HEK293T (cell line): ENCODE measurements at regions not wholly inside any gene's neighbourhood (a gene's known extent, or its start where the extent isn't known, plus 50 kb on each side); places are given as distances from the start of the nearest gene placed in this dataset.
"Not testable (repeated sequence)": the region's sequence is repeated elsewhere in the genome, so short reads cannot be mapped to it uniquely, and the experiment has no call there.

Experiments
- CTCF ChIA-PET: fragments of 350-600 bp; formaldehyde crosslinking; extraction: SDS; loops from one replicate; lab custom pipeline; 2021; ENCODE audit warnings: antibody characterized with exemption, inconsistent platforms; lab: Yijun Ruan, JAX
- POLR2A ChIA-PET: fragments of 350-600 bp; formaldehyde crosslinking; extraction: SDS; loops from one replicate; lab custom pipeline; 2020; ENCODE audit warnings: antibody characterized with exemption, inconsistent platforms; lab: Yijun Ruan, JAX
- DNase-seq: peaks from one replicate; pipeline ENCODE4 v3.0.0; 2012; ENCODE audit warnings: mixed read lengths; ENCODE audit errors: extremely low spot score
- ARNT ChIP-seq: fragments of 450-650 bp; IDR thresholded peaks from 2 replicates; pipeline ENCODE4 v1.6.1; 2017; ENCODE audit warnings: mild to moderate bottlenecking
- BHLHE40 ChIP-seq: fragments of 450-650 bp; IDR thresholded peaks from 2 replicates; pipeline ENCODE4 v1.6.1; 2016; ENCODE audit warnings: mild to moderate bottlenecking, moderate library complexity, borderline replicate concordance
- CTBP1 ChIP-seq: fragments of 450-650 bp; IDR thresholded peaks from 2 replicates; pipeline ENCODE4 v1.6.1; 2016; ENCODE audit warnings: borderline replicate concordance
- ELF4 ChIP-seq: fragments of 450-650 bp; IDR thresholded peaks from 2 replicates; pipeline ENCODE4 v1.6.1; 2017; ENCODE audit warnings: antibody characterized with exemption
- FOXA1 ChIP-seq: fragments of 450-650 bp; IDR thresholded peaks from 2 replicates; pipeline ENCODE4 v1.6.1; 2016; ENCODE audit warnings: mild to moderate bottlenecking
- FOXK2 ChIP-seq: fragments of 450-650 bp; IDR thresholded peaks from 2 replicates; pipeline ENCODE4 v1.6.1; 2016; ENCODE audit warnings: mild to moderate bottlenecking
- FOXM1 ChIP-seq: fragments of 450-650 bp; IDR thresholded peaks from 2 replicates; pipeline ENCODE4 v1.6.1; 2017; ENCODE audit warnings: mild to moderate bottlenecking, borderline replicate concordance
- HDGF ChIP-seq: fragments of 450-650 bp; IDR thresholded peaks from 2 replicates; pipeline ENCODE4 v1.6.1; 2017; ENCODE audit warnings: antibody characterized with exemption, borderline replicate concordance
- L3MBTL2 ChIP-seq: fragments of 450-650 bp; conservative IDR thresholded peaks from 2 replicates; pipeline ENCODE4 v1.6.1; 2016; ENCODE audit warnings: mild to moderate bottlenecking
- LEF1 ChIP-seq: fragments of 450-650 bp; IDR thresholded peaks from 2 replicates; pipeline ENCODE4 v1.6.1; 2017; ENCODE audit warnings: mild to moderate bottlenecking, borderline replicate concordance
- NFRKB ChIP-seq: fragments of 450-650 bp; IDR thresholded peaks from 2 replicates; pipeline ENCODE4 v1.6.1; 2016; ENCODE audit warnings: mild to moderate bottlenecking, moderate library complexity
- SP1 ChIP-seq: fragments of 450-650 bp; IDR thresholded peaks from 2 replicates; pipeline ENCODE4 v1.6.1; 2017
- SUZ12 ChIP-seq: fragments of 450-650 bp; IDR thresholded peaks from 2 replicates; pipeline ENCODE4 v1.6.1; 2016; ENCODE audit warnings: mild to moderate bottlenecking
- TARDBP ChIP-seq: fragments of 450-650 bp; IDR thresholded peaks from 2 replicates; pipeline ENCODE4 v1.6.1; 2016
- ZNF384 ChIP-seq: fragments of 450-650 bp; IDR thresholded peaks from 2 replicates; pipeline ENCODE4 v1.6.1; 2016
- TF ChIP-seq, protein P1 (sequence below): fragments of 450-650 bp; IDR thresholded peaks from 2 replicates; pipeline ENCODE4 v1.6.1; 2016

DNA sequence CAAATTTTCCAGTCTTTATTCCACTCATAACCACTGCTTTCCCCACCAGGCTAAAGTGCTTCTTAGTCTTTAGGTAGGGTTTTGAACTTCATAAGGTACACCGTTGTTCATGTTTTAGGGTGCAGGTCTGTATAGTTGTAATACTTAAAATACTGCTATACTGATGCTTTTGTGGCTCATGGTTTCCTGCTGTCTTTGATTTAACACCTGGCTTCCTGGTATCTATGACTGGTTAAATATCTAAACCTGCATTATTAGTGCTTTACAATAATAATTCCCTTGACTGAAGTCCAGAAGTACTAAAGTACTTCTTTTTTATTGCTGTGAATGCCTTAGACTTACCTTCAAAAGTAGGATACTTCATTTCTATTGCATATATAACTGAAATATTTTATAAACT lies 384.7 kb downstream of the SRGAP2C start:
- TF ChIP-seq TARDBP (no peak), CTBP1 (no peak), BHLHE40 (no peak), NFRKB (no peak), ZNF384 (no peak), L3MBTL2 (no peak), ARNT (no peak), HDGF (no peak), FOXK2 (no peak)
- ChIA-PET POLR2A (no interaction called here), CTCF (no interaction called here)
- no peak for DNase-seq

DNA sequence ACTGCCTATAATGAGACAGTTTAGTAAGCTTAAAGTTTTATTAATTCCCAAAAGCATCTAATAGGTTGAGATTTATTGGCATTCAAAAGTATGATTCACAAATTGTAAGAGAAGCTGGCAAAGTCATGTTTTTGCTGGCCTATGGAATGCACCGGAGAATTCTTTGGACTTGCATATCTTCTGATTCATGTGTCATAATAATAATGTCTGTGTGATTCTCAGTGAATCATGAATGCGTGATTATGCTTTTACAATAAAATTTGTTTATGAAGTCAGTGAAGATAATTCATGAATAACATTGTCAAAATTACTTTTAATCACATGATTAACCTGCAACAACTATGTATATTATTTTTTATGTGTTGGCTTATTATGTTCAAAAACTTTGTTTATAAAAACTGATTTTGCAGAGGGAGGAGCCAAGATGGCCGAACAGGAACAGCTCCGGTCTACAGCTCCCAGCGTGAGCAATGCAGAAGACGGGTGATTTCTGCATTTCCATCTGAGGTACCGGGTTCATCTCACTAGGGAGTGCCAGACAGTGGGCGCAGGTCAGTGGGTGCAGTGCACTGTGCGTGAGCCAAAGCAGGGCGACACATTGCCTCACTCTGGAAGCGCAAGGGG lies 389.2 kb downstream of the SRGAP2C start:
- POLR2A ChIA-PET, CTCF ChIA-PET, DNase-seq: not testable (repeated sequence)

DNA sequence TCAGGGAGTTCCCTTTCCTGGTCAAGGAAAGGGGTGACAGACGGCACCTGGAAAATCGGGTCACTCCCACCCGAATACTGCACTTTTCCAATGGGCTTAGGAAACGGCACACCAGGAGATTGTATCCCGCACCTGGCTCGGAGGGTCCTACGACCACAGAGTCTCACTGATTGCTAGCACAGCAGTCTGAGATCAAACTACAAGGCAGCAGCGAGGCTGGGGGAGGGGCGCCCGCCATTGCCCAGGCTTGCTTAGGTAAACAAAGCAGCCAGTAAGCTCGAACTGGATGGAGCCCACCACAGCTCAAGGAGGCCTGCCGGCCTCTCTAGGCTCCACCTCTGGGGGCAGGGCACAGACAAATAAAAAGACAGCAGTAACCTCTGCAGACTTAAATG lies 389.7 kb downstream of the SRGAP2C start:
- DNase-seq, CTCF ChIA-PET, POLR2A ChIA-PET: not testable (repeated sequence)

DNA sequence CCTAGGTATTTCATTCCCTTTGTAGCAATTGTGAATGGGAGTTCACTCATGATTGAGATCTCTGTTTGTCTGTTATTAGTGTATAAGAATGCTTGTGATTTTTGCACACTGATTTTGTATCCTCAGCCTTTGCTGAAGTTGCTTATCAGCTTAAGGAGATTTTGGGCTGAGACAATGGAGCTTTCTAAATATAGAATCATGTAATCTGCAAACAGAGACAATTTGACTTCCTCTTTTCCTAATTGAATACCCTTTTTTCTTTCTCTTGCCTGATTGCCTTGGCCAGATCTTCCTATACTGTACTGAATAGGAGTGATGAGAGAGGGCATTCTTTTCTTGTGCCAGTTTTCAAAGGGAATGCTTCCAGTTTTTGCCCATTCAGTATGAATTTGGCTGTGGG lies 398.1 kb downstream of the SRGAP2C start:
- POLR2A ChIA-PET, DNase-seq, CTCF ChIA-PET: not testable (repeated sequence)

DNA sequence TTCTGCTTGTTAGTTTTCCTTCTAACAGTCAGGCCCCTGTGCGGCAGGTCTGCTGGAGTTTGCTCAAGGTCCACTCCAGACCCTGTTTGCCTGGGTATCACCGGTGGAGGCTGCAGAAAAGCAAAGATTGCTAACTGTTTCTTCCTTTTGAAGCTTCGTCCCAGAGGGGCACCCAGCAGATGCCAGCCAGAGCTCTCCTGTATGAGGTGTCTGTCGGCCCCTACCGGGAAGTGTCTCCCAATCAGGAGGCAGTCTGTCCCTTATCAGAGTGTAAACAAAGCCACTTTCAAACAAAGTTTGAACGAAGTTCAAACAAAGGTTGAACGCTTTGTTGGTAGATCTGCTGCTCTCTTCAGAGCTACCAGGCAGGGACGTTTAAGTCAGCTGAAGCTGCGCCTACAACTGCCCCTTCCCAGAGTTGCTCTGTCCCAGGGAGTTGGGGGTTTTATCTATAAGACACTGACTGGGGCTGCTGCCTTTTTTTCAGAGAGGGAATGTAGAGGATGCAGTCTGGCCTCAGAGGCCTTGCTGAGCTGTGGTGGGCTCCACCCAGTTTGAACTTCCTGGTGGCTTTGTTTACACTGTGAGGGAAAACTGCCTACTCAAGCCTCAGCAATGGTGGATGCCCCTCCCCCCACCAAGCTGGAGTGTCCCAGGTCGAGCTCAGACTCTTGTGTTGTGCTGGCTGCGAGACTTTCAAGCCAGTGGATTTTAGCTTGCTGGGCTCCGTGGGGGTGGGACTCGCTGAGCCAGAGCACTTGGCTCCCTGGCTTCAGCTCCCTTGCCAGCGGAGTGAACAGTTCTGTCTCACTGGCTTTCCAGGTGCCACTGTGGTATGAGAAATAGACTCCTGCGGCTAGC lies 401.8 kb downstream of the SRGAP2C start:
- ChIA-PET CTCF (no interaction called here), POLR2A (no interaction called here)
- DNase-seq: no peak
- TF ChIP-seq CTBP1 (no peak), FOXK2 (no peak), L3MBTL2 (no peak), FOXM1 (no peak), TARDBP (no peak), FOXA1 (no peak), HDGF (no peak), LEF1 (no peak), SUZ12 (no peak), ELF4 (no peak), NFRKB (no peak), ARNT (no peak), BHLHE40 (no peak), ZNF384 (no peak), SP1 (no peak)
- TF ChIP-seq, protein P1, sequence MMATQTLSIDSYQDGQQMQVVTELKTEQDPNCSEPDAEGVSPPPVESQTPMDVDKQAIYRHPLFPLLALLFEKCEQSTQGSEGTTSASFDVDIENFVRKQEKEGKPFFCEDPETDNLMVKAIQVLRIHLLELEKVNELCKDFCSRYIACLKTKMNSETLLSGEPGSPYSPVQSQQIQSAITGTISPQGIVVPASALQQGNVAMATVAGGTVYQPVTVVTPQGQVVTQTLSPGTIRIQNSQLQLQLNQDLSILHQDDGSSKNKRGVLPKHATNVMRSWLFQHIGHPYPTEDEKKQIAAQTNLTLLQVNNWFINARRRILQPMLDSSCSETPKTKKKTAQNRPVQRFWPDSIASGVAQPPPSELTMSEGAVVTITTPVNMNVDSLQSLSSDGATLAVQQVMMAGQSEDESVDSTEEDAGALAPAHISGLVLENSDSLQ: no peak

DNA sequence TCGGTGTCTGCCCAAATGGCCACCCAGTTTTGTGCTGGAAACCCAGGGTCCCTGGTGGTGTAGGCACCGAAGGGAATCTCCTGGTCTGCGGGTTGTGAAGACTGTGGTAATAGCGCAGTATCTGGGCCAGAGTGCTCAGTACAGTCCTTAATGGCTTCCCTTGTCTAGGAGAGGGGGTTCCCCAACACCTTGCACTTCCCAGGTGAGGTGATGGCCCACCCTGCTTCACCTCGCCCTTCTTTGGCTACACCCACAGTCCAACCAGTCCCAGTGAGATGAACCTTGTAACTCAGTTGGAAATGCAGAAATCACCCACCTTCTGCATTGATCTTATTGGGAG lies 402.4 kb downstream of the SRGAP2C start:
- ChIA-PET CTCF (no interaction called here), POLR2A (no interaction called here)
- TF ChIP-seq ZNF384 (no peak), L3MBTL2 (no peak), SP1 (no peak), SUZ12 (no peak), HDGF (no peak), TARDBP (no peak), LEF1 (no peak), BHLHE40 (no peak), ARNT (no peak)
- no peak for DNase-seq

DNA sequence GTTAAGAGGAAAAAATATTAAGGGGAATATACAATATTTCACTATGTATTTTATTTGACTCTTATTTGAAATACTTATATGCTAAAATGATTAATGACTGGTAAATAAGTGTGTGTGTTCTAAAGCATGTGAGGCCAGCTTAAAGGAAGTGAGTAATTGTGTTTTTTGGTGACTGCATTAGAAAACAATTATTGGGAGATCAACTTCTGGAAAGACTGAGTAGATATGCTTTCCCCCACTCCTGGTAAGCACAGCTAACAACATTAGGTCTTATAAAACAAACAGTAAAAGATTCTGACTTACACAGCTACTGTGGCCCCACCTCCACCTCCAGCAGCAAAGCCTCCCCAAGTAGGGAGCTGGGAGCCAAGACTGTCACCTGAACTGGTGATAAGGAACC lies 403.0 kb downstream of the SRGAP2C start:
- DNase-seq: no peak
- no peak for TF ChIP-seq TARDBP
- TF ChIP-seq ZNF384: no peak
- TF ChIP-seq HDGF: no peak
- no peak for TF ChIP-seq L3MBTL2
- TF ChIP-seq FOXM1: no peak
- TF ChIP-seq ARNT: no peak
- no peak for TF ChIP-seq SP1
- TF ChIP-seq CTBP1: no peak
- TF ChIP-seq, protein P1: no peak
- TF ChIP-seq BHLHE40: no peak
- no peak for TF ChIP-seq LEF1
- no peak for TF ChIP-seq SUZ12
- ChIA-PET CTCF (no interaction called here), POLR2A (no interaction called here)

DNA sequence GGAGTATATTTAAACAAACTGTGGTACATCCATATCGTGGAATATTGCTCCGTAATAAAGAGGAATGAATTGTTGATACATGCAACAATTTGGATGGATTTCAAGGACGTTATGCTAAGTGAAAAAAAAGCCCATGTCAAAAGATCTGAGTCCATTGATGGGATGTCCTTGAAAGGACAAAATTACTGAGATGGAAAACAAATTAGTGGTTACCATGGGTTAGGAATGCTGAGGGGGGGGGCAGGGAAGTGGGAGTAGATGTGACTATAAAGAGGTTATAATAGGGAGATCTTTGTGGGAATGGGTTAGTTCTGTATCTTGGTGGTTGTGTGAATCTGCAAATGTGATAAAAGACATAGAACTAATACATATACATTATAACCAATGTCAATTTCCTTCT lies 409.3 kb downstream of the SRGAP2C start:
- no peak for TF ChIP-seq SUZ12
- TF ChIP-seq ZNF384: no peak
- TF ChIP-seq CTBP1: no peak
- TF ChIP-seq SP1: no peak
- no peak for TF ChIP-seq L3MBTL2
- TF ChIP-seq TARDBP: no peak
- no peak for TF ChIP-seq HDGF
- no peak for TF ChIP-seq BHLHE40
- TF ChIP-seq FOXA1: no peak
- no peak for TF ChIP-seq ELF4
- TF ChIP-seq, protein P1: no peak
- no peak for TF ChIP-seq ARNT
- TF ChIP-seq FOXK2: no peak
- TF ChIP-seq FOXM1: no peak
- TF ChIP-seq NFRKB: no peak
- TF ChIP-seq LEF1: no peak
- no peak for DNase-seq

More for the DNA sequence above, 409.3 kb downstream of the SRGAP2C start:
- POLR2A ChIA-PET: no interaction called here
- CTCF ChIA-PET: no interaction called here
